Endothelial cell of umbilical vein (primary cell): ENCODE measurements at regions not wholly inside any gene's neighbourhood (a gene's known extent, or its start where the extent isn't known, plus 50 kb on each side); places are given as distances from the start of the nearest gene placed in this dataset.

Experiments used
- BruUV-seq: library from RNA; stranded (reverse); fragments of 400-500 nt; replicated peaks from 2 replicates; lab custom pipeline; 2021; lab: Mats Ljungman, UMichigan
- CTCF ChIA-PET: fragments of 300-600, 350-600 bp; sonication (Branson Sonifier 250); formaldehyde crosslinking; loops from one replicate; lab custom pipeline; 2021; ENCODE audit warnings: antibody characterized with exemption, inconsistent platforms; lab: Charles Lee
- POLR2A ChIA-PET: fragments of 300-600, 350-600 bp; sonication (Branson Sonifier 250); formaldehyde crosslinking; loops from one replicate; lab custom pipeline; 2021; ENCODE audit warnings: antibody characterized with exemption, inconsistent platforms; lab: Charles Lee
- DNase-seq: peaks from one replicate; pipeline ENCODE4 v3.0.0-alpha.2; 2011; ENCODE audit warnings: low read depth, low spot score
- FAIRE-seq: peaks from 2 replicates; lab custom pipeline; 2011; peaks lifted over from hg19 to GRCh38; lab: Jason Lieb, UNC
- H2AFZ ChIP-seq: 2 replicates; pipeline ENCODE4 v1.6.0; 2012; ENCODE audit warnings: low read depth, low read length, control low read depth, inconsistent platforms
- H3K27ac ChIP-seq: 2 replicates; pipeline ENCODE4 v1.5.1; 2011; ENCODE audit warnings: low read depth, mild to moderate bottlenecking, control low read depth, low read length, moderate library complexity; ENCODE audit not compliant: insufficient read depth
- H3K27me3 ChIP-seq, 2 experiments: 2 replicates each; pipeline versions ENCODE4 v1.6.0 to v1.6.1; 2011; ENCODE audit warnings: low read length in 2 of 2, mixed read lengths in 1 of 2; ENCODE audit not compliant: control insufficient read depth in 2 of 2, insufficient read depth in 2 of 2
- H3K36me3 ChIP-seq, 2 experiments: 2 replicates in 1 of 2; 3 replicates in 1 of 2; pipeline ENCODE4 v1.5.1; 2011; ENCODE audit warnings: low read length in 2 of 2, mild to moderate bottlenecking in 1 of 2, moderate library complexity in 1 of 2; ENCODE audit not compliant: control insufficient read depth in 2 of 2, insufficient read depth in 2 of 2; ENCODE audit errors: extremely low read depth in 1 of 2
- H3K4me1 ChIP-seq: 3 replicates; pipeline ENCODE4 v1.5.1; 2011; ENCODE audit warnings: mild to moderate bottlenecking, low read length; ENCODE audit not compliant: control insufficient read depth, insufficient read depth; ENCODE audit errors: extremely low read depth
- H3K4me2 ChIP-seq: 2 replicates; pipeline ENCODE4 v1.6.1; 2011; ENCODE audit warnings: low read length, control low read depth, mixed read lengths; ENCODE audit not compliant: insufficient read depth
- H3K4me3 ChIP-seq, 3 experiments: fragments of 200-600 bp in 1 of 3; sonication (generic), shearing (Covaris generic) in 1 of 3; replicated peaks in 1 of 3; 2 replicates each; pipeline ENCODE4 v1.5.1; 2011 to 2016; ENCODE audit warnings: control low read depth in 3 of 3, low read length in 3 of 3, mild to moderate bottlenecking in 2 of 3, inconsistent platforms in 1 of 3, low read depth in 1 of 3, moderate library complexity in 1 of 3; ENCODE audit not compliant: insufficient read depth in 1 of 3
- H3K79me2 ChIP-seq: 2 replicates; pipeline ENCODE4 v1.6.0; 2012; ENCODE audit warnings: low read length, inconsistent platforms; ENCODE audit not compliant: control insufficient read depth, insufficient read depth
- H3K9ac ChIP-seq: replicated peaks from 2 replicates; pipeline ENCODE3; 2011; ENCODE audit warnings: low read length, control low read depth; ENCODE audit not compliant: insufficient read depth; ENCODE audit errors: extremely low read depth
- H3K9me1 ChIP-seq: replicated peaks from 3 replicates; pipeline ENCODE4 v1.6.0; 2011; ENCODE audit warnings: mild to moderate bottlenecking, low read length; ENCODE audit not compliant: control insufficient read depth, insufficient read depth; ENCODE audit errors: extremely low read depth
- H3K9me3 ChIP-seq: replicated peaks from 2 replicates; pipeline ENCODE4 v1.5.1; 2012; ENCODE audit warnings: low read length, inconsistent platforms; ENCODE audit not compliant: control insufficient read depth, insufficient read depth
- H4K20me1 ChIP-seq: replicated peaks from 2 replicates; pipeline ENCODE3; 2011; ENCODE audit warnings: mild to moderate bottlenecking, low read length; ENCODE audit not compliant: control insufficient read depth, insufficient read depth; ENCODE audit errors: extremely low read depth
- EZH2 ChIP-seq: IDR thresholded peaks from 2 replicates; pipeline ENCODE4 v1.6.1; 2012; ENCODE audit warnings: borderline replicate concordance, low read depth, mild to moderate bottlenecking, moderate library complexity, low read length, inconsistent platforms; ENCODE audit not compliant: severe bottlenecking
- FOS ChIP-seq: IDR thresholded peaks from 2 replicates; pipeline ENCODE4 v1.6.1; 2011; ENCODE audit warnings: mild to moderate bottlenecking, low read length, moderate library complexity, borderline replicate concordance; ENCODE audit not compliant: insufficient read depth
- GATA2 ChIP-seq: IDR thresholded peaks from 2 replicates; pipeline ENCODE4 v1.7.0; 2011; ENCODE audit warnings: low read depth, mild to moderate bottlenecking, moderate library complexity, mixed read lengths, low read length; ENCODE audit not compliant: insufficient read length, insufficient read depth
- JUN ChIP-seq: IDR thresholded peaks from 2 replicates; pipeline ENCODE4 v1.6.1; 2011; ENCODE audit warnings: borderline replicate concordance, low read depth; ENCODE audit not compliant: insufficient read length, insufficient read depth
- MYC ChIP-seq: IDR thresholded peaks from one replicate; pipeline ENCODE4 v1.6.1; 2011; ENCODE audit warnings: mild to moderate bottlenecking, low read depth, low read length
- POLR2A ChIP-seq: IDR thresholded peaks from 2 replicates; pipeline ENCODE4 v1.6.1; 2012; ENCODE audit warnings: low read depth, mild to moderate bottlenecking, control low read depth, low read length
- POLR2AphosphoS5 ChIP-seq: IDR thresholded peaks from 2 replicates; pipeline ENCODE4 v1.6.1; 2012; ENCODE audit warnings: low read depth, mild to moderate bottlenecking, control low read depth, low read length, moderate library complexity; ENCODE audit not compliant: insufficient read depth
- dilution Hi-C: fragments of 300-500 bp; cut with MboI; formaldehyde crosslinking; loops from one replicate; pipeline ENCODE4 v1.15.0; 2019; ENCODE audit warnings: low sequenced_read_pairs; ENCODE audit not compliant: extremely low pct_ligation_motif_present
- intact Hi-C: fragments of 100-400 bp; cut with micrococcal nuclease; formaldehyde crosslinking; loops from one replicate; pipeline ENCODE4 v1.10.0; 2022
- TF ChIP-seq, protein P1 (sequence below), 2 donors: IDR thresholded peaks; 1 replicate in 1 of 2; 2 replicates in 1 of 2; pipeline ENCODE4 v1.5.1; 2011; ENCODE audit warnings: low read length in 2 of 2, mild to moderate bottlenecking in 2 of 2, moderate library complexity in 2 of 2, control low read depth in 1 of 2, inconsistent platforms in 1 of 2, low read depth in 1 of 2; ENCODE audit not compliant: insufficient read depth in 1 of 2; ENCODE audit errors: extremely low read depth in 1 of 2
- TF ChIP-seq, protein P2 (sequence below): IDR thresholded peaks from 2 replicates; pipeline ENCODE4 v1.6.1; 2011; ENCODE audit not compliant: insufficient read depth, insufficient read length

DNA sequence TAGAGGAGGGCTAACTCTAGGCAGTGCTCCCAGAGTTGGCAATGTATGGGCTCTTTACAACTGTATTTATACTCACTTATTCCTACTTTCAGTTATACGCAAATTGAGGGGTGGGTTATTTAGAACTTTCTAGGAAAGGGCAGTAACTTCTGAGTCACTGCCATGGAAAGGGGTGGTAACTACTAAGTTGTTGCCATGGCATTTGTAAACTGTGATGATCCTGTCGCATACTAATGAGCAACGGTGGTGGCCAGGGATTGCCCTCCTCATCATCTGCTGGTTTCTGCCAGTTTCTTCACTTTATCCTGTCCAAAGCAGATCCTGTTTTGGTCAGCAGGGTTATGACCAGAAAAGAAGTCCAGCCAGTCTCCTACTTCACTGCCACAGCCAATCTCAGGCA, 95.5 kb upstream of the PTPRT start:
- ChIA-PET POLR2A (no interaction called here), CTCF (no interaction called here)
- H2AFZ ChIP-seq: no peak overlapping the region
- TF ChIP-seq MYC: no peak
- no peak for TF ChIP-seq POLR2AphosphoS5
- TF ChIP-seq GATA2: no peak
- TF ChIP-seq FOS: no peak
- DNase-seq (no peak), FAIRE-seq (no peak)
- no peaks in the 10 kb centered on the region for H3K9me1 ChIP-seq
- H3K4me1 ChIP-seq: no peaks in the 10 kb centered on the region
- dilution Hi-C loops: no loop called here
- no peaks in the 10 kb centered on the region for H3K36me3 ChIP-seq
- no peak overlapping the region for H3K4me3 ChIP-seq
- no peaks in the 10 kb centered on the region for H3K79me2 ChIP-seq
- H4K20me1 ChIP-seq: no peaks in the 10 kb centered on the region
- intact Hi-C loops: no loop called here
- no peaks in the 10 kb centered on the region for H3K27me3 ChIP-seq
- H3K27ac ChIP-seq: no peak overlapping the region
- no TSS peak for BruUV-seq
- no peaks in the 10 kb centered on the region for H3K9me3 ChIP-seq
- no peak overlapping the region for H3K4me2 ChIP-seq
- no peak overlapping the region for H3K9ac ChIP-seq

DNA sequence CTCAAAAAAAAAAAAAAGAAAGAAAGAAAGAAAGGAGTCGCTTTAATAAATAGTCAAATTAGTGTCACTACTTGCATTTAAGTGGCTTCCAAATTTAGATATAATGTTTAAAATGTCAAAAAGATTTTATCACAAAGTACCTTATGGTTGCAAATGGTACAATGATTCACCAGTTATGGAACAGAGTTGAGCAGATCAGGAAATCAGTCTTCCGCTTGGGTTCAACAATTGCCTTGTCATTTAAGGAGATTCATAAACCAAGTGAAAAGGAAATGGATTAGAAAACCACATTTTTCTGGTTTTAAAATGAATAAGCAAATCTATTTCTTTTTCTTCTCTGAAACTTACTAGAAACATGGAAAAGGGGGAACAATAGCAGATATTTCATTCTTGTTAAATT, 94.8 kb upstream of the PTPRT start:
- Histone ChIP-seq H3K9me1 (no peaks in the 10 kb centered on the region), H3K79me2 (no peaks in the 10 kb centered on the region), H3K4me3 (no peak overlapping the region), H4K20me1 (no peaks in the 10 kb centered on the region), H3K27ac (no peak overlapping the region), H3K4me2 (no peak overlapping the region), H3K36me3 (no peaks in the 10 kb centered on the region), H3K4me1 (no peaks in the 10 kb centered on the region), H2AFZ (no peak overlapping the region), H3K27me3 (no peaks in the 10 kb centered on the region), H3K9me3 (no peaks in the 10 kb centered on the region), H3K9ac (no peak overlapping the region)
- intact Hi-C loops (no loop called here), dilution Hi-C loops (no loop called here)
- BruUV-seq: no TSS peak
- ChIA-PET CTCF (no interaction called here), POLR2A (no interaction called here)
- TF ChIP-seq POLR2AphosphoS5 (no peak), FOS (no peak), POLR2A (no peak), MYC (no peak), JUN (no peak), EZH2 (no peak), GATA2 (no peak)
- TF ChIP-seq, protein P1, sequence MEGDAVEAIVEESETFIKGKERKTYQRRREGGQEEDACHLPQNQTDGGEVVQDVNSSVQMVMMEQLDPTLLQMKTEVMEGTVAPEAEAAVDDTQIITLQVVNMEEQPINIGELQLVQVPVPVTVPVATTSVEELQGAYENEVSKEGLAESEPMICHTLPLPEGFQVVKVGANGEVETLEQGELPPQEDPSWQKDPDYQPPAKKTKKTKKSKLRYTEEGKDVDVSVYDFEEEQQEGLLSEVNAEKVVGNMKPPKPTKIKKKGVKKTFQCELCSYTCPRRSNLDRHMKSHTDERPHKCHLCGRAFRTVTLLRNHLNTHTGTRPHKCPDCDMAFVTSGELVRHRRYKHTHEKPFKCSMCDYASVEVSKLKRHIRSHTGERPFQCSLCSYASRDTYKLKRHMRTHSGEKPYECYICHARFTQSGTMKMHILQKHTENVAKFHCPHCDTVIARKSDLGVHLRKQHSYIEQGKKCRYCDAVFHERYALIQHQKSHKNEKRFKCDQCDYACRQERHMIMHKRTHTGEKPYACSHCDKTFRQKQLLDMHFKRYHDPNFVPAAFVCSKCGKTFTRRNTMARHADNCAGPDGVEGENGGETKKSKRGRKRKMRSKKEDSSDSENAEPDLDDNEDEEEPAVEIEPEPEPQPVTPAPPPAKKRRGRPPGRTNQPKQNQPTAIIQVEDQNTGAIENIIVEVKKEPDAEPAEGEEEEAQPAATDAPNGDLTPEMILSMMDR (IDR thresholded peaks at IDR 0.05; ENCODE audit: extremely low read depth in 1 of 2, insufficient read depth in 1 of 2, low read depth in 1 of 2, low read length in 2 of 2): no peak
- TF ChIP-seq, protein P2, sequence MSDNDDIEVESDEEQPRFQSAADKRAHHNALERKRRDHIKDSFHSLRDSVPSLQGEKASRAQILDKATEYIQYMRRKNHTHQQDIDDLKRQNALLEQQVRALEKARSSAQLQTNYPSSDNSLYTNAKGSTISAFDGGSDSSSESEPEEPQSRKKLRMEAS: no peak
- DNase-seq (no peak), FAIRE-seq (no peak)
